Sigmoid colon (tissue), 6 donors: ENCODE measurements at regions not wholly inside any gene's neighbourhood (a gene's known extent, or its start where the extent isn't known, plus 50 kb on each side); places are given as distances from the start of the nearest gene placed in this dataset.

Experiments
- DNase-seq: peaks from one replicate; pipeline ENCODE4 v3.0.0-alpha.2; 2019
- H3K27ac ChIP-seq, 4 donors: fragments of 200-600 bp; sonication (generic); one replicate each; pipeline ENCODE4 v1.5.1; 2016 to 2019; ENCODE audit warnings: mild to moderate bottlenecking in 1 of 4
- H3K27me3 ChIP-seq, 3 donors: fragments of 200-600 bp; sonication (generic); one replicate each; pipeline ENCODE4 v1.5.1; 2019; ENCODE audit warnings: mild to moderate bottlenecking in 1 of 3
- H3K36me3 ChIP-seq, 4 donors: fragments of 200-600 bp; sonication (generic); one replicate each; pipeline ENCODE4 v1.5.1; 2016 to 2019
- H3K4me1 ChIP-seq, 4 donors: fragments of 200-600 bp; sonication (generic); one replicate each; pipeline ENCODE4 v1.5.1; 2017 to 2019
- H3K4me3 ChIP-seq, 4 donors: fragments of 200-600 bp; sonication (generic); one replicate each; pipeline ENCODE4 v1.5.1; 2017 to 2019; ENCODE audit warnings: mild to moderate bottlenecking in 2 of 4, moderate library complexity in 1 of 4
- H3K9me3 ChIP-seq, 4 donors: fragments of 200-600 bp in 3 of 4; sonication (generic) in 3 of 4; one replicate each; pipeline versions ENCODE4 v1.5.1 to v1.6.1; 2013 to 2019
- EP300 ChIP-seq, 4 donors: sonication (generic); formaldehyde crosslinking; IDR thresholded peaks; one replicate each; pipeline ENCODE4 v1.6.1; 2017; ENCODE audit warnings: antibody characterized with exemption in 4 of 4
- POLR2A ChIP-seq, 2 donors: fragments of 450-650 bp; IDR thresholded peaks; one replicate each; pipeline ENCODE4 v1.6.1; 2016; ENCODE audit warnings: antibody characterized with exemption in 2 of 2, mild to moderate bottlenecking in 2 of 2, moderate library complexity in 2 of 2
- POLR2AphosphoS5 ChIP-seq, 4 donors: sonication (generic); formaldehyde crosslinking; IDR thresholded peaks; one replicate each; pipeline ENCODE4 v1.6.1; 2017; ENCODE audit warnings: antibody characterized with exemption in 4 of 4
- WGBS, 2 donors: extraction: QIAGEN DNeasy Blood & Tissue Kit; methylation state at CpG; one replicate each; pipeline ENCODE4 v1.1.7; 2013; 5-methylcytosine and 5-hydroxymethylcytosine counted together
- intact Hi-C: fragments of 100-400 bp; cut with DNase I; formaldehyde crosslinking; loops from one replicate; pipeline ENCODE4 v1.15.1; 2023
- TF ChIP-seq, protein P1 (sequence below), 4 experiments: fragments of 450-650 bp in 3 of 4; fragments of 200-600 bp in 1 of 4; IDR thresholded peaks; one replicate each; pipeline ENCODE4 v1.5.1; 2016 to 2019; ENCODE audit warnings: antibody characterized with exemption in 4 of 4, mild to moderate bottlenecking in 3 of 4, moderate library complexity in 2 of 4
- donor health status: healthy with polysubstance abuse.
- donor health status: healthy.

GRCh38 chr4:38223306-38223705 lies 263.1 kb downstream of the PTTG2 start:
- peak overlapping the region in 3 of 4 donors; percentile 13 to 28 (median 28) for H3K27ac ChIP-seq

DNA sequence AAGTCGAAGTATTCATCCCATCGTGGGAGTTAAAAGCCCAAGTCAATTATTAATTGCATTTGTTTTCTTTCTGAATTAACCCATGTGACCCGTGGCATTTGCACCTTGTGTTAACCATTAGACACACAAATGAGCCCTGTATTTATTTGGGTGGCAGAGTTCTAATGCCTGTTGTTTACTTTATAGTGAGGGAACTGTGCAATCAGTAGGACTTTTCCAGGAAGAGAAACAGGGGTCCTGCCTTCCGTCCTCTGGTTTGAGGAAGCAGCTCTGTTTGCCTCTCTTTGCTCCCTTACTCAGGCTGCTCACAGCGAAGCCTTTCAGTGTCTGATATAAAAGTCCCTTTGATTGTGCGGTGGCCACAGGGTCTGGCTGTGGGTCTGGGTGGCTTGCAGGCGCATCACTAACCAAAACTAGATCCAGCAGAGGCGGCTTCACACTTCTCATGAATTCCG lies 263.6 kb downstream of the PTTG2 start:
- peak overlapping the region in 3 of 4 donors; percentile 13 to 28 (median 28) for H3K27ac ChIP-seq
- TF ChIP-seq POLR2A (IDR thresholded peaks at IDR 0.05) (no peak), EP300 (IDR thresholded peaks at IDR 0.05) (no peak), POLR2AphosphoS5 (IDR thresholded peaks at IDR 0.05) (no peak)
- TF ChIP-seq, protein P1, sequence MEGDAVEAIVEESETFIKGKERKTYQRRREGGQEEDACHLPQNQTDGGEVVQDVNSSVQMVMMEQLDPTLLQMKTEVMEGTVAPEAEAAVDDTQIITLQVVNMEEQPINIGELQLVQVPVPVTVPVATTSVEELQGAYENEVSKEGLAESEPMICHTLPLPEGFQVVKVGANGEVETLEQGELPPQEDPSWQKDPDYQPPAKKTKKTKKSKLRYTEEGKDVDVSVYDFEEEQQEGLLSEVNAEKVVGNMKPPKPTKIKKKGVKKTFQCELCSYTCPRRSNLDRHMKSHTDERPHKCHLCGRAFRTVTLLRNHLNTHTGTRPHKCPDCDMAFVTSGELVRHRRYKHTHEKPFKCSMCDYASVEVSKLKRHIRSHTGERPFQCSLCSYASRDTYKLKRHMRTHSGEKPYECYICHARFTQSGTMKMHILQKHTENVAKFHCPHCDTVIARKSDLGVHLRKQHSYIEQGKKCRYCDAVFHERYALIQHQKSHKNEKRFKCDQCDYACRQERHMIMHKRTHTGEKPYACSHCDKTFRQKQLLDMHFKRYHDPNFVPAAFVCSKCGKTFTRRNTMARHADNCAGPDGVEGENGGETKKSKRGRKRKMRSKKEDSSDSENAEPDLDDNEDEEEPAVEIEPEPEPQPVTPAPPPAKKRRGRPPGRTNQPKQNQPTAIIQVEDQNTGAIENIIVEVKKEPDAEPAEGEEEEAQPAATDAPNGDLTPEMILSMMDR (IDR thresholded peaks at IDR 0.05): no peak
- peaks cover 0 to 18% (median 11%) of the 10 kb centered on the region in 4 donors for H3K4me1 ChIP-seq
- no peaks in the 10 kb centered on the region for H3K27me3 ChIP-seq
- no peak overlapping the region for H3K4me3 ChIP-seq
- intact Hi-C loops: no loop called here
- 25 to 63% methylated on average over 9 of the region's 9 CpGs for WGBS, 2 donors
- no peak for DNase-seq
- no peaks in the 10 kb centered on the region for H3K36me3 ChIP-seq
- H3K9me3 ChIP-seq: no peaks in the 10 kb centered on the region

More at GRCh38 chr4:38223306-38223705, 263.1 kb downstream of the PTTG2 start:
- no peaks in the 10 kb centered on the region for H3K36me3 ChIP-seq
- H3K4me1 ChIP-seq: peaks cover 0 to 18% (median 11%) of the 10 kb centered on the region in 4 donors
- H3K4me3 ChIP-seq: no peak overlapping the region
- H3K27me3 ChIP-seq: no peaks in the 10 kb centered on the region
- WGBS, 2 donors: 0 to 2% methylated on average over 1 of the region's 1 CpG
- no peak for DNase-seq
- intact Hi-C loops: no loop called here
- TF ChIP-seq POLR2AphosphoS5 (IDR thresholded peaks at IDR 0.05) (no peak), EP300 (IDR thresholded peaks at IDR 0.05) (no peak), POLR2A (IDR thresholded peaks at IDR 0.05) (no peak)
- TF ChIP-seq, protein P1 (IDR thresholded peaks at IDR 0.05): no peak
- no peaks in the 10 kb centered on the region for H3K9me3 ChIP-seq

- no peak for DNase-seq
- Histone ChIP-seq H3K27ac (no peak overlapping the region), H3K4me3 (no peak overlapping the region), H3K9me3 (no peaks in the 10 kb centered on the region), H3K4me1 (peaks cover 0 to 18% (median 12%) of the 10 kb centered on the region in 4 donors), H3K27me3 (no peaks in the 10 kb centered on the region), H3K36me3 (no peaks in the 10 kb centered on the region)
- WGBS, 2 donors: 87 to 88% methylated on average over 3 of the region's 3 CpGs
- TF ChIP-seq POLR2A (IDR thresholded peaks at IDR 0.05) (no peak), POLR2AphosphoS5 (IDR thresholded peaks at IDR 0.05) (no peak)
- intact Hi-C loops: no loop called here
Observed at GRCh38 chr4:38224850-38225249, 264.7 kb downstream of the PTTG2 start.

DNA sequence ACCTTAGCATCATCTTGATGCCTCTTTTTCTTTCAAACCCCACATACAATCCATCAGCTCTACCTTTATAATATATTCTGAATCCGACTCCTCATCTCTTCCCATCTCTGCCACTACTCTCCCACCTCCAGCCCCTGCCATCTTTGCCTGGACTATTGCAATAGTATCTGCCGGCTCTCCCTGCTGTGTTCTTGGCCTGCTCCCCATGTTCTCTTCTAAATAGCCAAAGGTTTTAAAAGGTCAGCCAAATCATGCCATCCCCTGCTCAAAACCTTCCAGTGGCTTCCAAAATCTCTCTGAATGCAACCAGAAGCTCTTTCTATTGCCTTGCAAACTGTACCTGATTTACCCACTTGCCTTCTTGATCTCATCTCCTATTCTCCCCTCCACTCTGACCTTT lies 266.0 kb downstream of the PTTG2 start:
- no peaks in the 10 kb centered on the region for H3K9me3 ChIP-seq
- TF ChIP-seq POLR2AphosphoS5 (IDR thresholded peaks at IDR 0.05) (no peak), EP300 (IDR thresholded peaks at IDR 0.05) (no peak), POLR2A (IDR thresholded peaks at IDR 0.05) (no peak)
- TF ChIP-seq, protein P1 (IDR thresholded peaks at IDR 0.05): no peak
- H3K27ac ChIP-seq: no peak overlapping the region
- H3K4me3 ChIP-seq: no peak overlapping the region
- intact Hi-C loops: no loop called here
- no peaks in the 10 kb centered on the region for H3K27me3 ChIP-seq
- no peak for DNase-seq
- WGBS, 2 donors: 93% methylated on average over 2 of the region's 2 CpGs
- peaks cover 0 to 19% (median 17%) of the 10 kb centered on the region in 4 donors for H3K4me1 ChIP-seq
- H3K36me3 ChIP-seq: no peaks in the 10 kb centered on the region

- no peak for DNase-seq
- TF ChIP-seq, protein P1 (IDR thresholded peaks at IDR 0.05): no peak
- TF ChIP-seq EP300 (IDR thresholded peaks at IDR 0.05) (no peak), POLR2AphosphoS5 (IDR thresholded peaks at IDR 0.05) (no peak), POLR2A (IDR thresholded peaks at IDR 0.05) (no peak)
- WGBS, 2 donors: 15 to 62% methylated on average over 10 of the region's 10 CpGs
Observed at GRCh38 chr4:38230121-38230801, 270.1 kb downstream of the PTTG2 start.

More at GRCh38 chr4:38230121-38230801, 270.1 kb downstream of the PTTG2 start:
- no peaks in the 10 kb centered on the region for H3K27me3 ChIP-seq
- intact Hi-C loops: no loop called here
- no peaks in the 10 kb centered on the region for H3K36me3 ChIP-seq
- H3K4me1 ChIP-seq: peaks cover 0 to 19% (median 4%) of the 10 kb centered on the region in 4 donors
- no peaks in the 10 kb centered on the region for H3K9me3 ChIP-seq
- peak overlapping the region in 1 of 4 donors; percentile 37 for H3K27ac ChIP-seq
- H3K4me3 ChIP-seq: no peak overlapping the region
